ENCODE measurements at regions not wholly inside any gene's neighbourhood (a gene's known extent, or its start where the extent isn't known, plus 50 kb on each side); places are given as distances from the start of the nearest gene placed in this dataset.

DNA sequence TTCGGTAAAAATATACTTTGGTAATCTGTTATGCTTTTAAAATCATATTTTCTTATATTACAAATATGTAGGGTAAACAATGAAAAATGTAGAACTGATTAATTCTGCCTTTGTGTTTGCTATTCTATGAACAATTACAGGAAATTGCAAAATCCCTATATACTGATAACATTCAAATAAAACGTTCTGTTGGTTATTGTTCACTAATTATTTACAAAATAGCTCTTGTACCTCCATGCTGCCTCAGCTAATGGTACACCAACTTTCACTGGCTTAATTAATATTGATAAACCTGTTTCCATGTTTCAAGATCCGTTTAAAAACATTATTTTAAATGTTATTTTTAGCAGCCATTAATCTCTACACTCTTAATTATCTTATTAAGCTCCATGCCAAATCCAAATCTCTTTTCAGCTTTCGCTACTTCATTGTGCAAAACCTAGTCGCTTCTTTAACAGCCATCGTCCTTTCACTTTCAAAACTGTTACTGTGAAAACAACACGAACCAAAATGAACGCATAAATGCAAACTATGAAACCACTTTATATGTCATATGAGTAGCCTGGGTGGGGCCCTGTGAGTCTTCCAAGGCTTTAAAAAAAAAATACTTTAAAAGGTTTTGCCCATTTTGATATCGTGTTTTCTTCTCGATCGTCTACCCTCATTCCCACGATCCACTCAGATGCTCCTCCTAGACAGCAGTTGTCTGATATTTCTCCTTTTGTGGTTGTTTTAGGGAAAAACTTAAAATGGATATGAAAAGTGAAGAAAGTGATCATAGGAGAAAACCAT, 807.1 kb downstream of the USP25 start:
- ATAC-seq (replicated peaks in 1 of 4) (no peak), DNase-seq (no peak)
- no peaks in the 10 kb centered on the region for H3K36me3 ChIP-seq (ENCODE audit: control insufficient read depth in 2 of 2, extremely low read depth in 1 of 2, insufficient read depth in 1 of 2, low read length in 1 of 2)
- Mint-ChIP-seq H3K36me3 (no peaks in the 10 kb centered on the region), H3K9me3 (peaks cover 0 to 9% (median 5%) of the 10 kb centered on the region in 3 donors), H3K4me3 (no peak overlapping the region), H3K4me1 (no peaks in the 10 kb centered on the region), H3K27me3 (no peaks in the 10 kb centered on the region), H3K27ac (no peak overlapping the region)
- POLR2A ChIA-PET = no interaction called here
- H3K27me3 ChIP-seq (replicated peaks in 1 of 2; ENCODE audit: control insufficient read depth in 2 of 2, extremely low read depth in 1 of 2, insufficient read depth in 2 of 2, low read length in 1 of 2) = no peaks in the 10 kb centered on the region
- WGBS (ENCODE audit: insufficient coverage) = 92% methylated on average over 2 of the region's 12 CpGs
- H3K4me1 ChIP-seq (ENCODE audit: control insufficient read depth in 1 of 2, extremely low read depth in 1 of 2, insufficient read depth in 2 of 2, low read length in 2 of 2) = no peaks in the 10 kb centered on the region
- H3K27ac ChIP-seq (ENCODE audit: low read length) = no peak overlapping the region
- H3K4me3 ChIP-seq (ENCODE audit: control insufficient read depth in 1 of 2, extremely low read depth in 1 of 2, low read length in 1 of 2) = no peak overlapping the region
- CTCF ChIA-PET = no interaction called here
- no peaks in the 10 kb centered on the region for H3K9me3 ChIP-seq

DNA sequence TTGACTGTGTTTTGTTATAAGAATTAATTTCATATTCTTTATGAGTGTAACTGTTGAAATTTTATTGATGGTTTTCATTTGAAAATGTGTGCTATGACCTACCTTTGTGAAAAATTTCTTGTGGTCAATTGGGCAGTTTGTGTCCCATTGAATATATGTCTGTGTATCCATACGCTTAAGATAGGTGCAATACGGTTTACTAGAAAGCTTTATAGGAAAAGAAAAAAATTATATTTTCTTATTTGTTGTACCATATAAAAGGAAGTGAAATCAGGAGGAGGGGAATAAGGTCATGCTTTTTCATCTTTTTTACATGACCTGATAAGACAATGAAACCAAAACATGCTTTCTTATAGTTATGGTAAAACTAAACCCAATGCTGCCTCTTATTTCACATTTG, 807.7 kb downstream of the USP25 start:
- ChIA-PET POLR2A (no interaction called here), CTCF (no interaction called here)
- no peaks in the 10 kb centered on the region for H3K4me1 ChIP-seq (ENCODE audit: control insufficient read depth in 1 of 2, extremely low read depth in 1 of 2, insufficient read depth in 2 of 2, low read length in 2 of 2)

DNA sequence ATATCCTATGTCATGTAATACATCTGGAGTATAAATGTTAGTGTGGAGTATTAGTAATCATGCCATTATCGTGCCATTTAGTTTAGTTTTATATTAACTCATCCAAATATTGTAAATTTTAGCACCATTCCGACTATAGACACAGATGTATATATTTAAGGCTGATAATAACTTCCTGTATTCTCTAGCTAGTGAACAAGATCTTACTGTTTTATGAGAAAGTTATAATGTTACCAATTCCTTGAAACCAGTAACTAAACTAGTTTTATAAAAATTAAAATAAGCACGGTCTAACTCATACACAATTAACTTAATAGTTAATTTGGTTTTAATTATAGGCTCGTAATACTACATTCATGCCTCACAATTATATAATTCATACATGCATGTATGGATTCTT, 808.6 kb downstream of the USP25 start:
- POLR2A ChIA-PET = no interaction called here
- no peaks in the 10 kb centered on the region for H3K4me1 ChIP-seq (ENCODE audit: control insufficient read depth in 1 of 2, extremely low read depth in 1 of 2, insufficient read depth in 2 of 2, low read length in 2 of 2)
- H3K9me3 ChIP-seq = no peaks in the 10 kb centered on the region
- no peaks in the 10 kb centered on the region for H3K27me3 ChIP-seq (replicated peaks in 1 of 2; ENCODE audit: control insufficient read depth in 2 of 2, extremely low read depth in 1 of 2, insufficient read depth in 2 of 2, low read length in 1 of 2)
- Mint-ChIP-seq H3K9me3 (peaks cover 0 to 5% (median 5%) of the 10 kb centered on the region in 3 donors), H3K4me3 (no peak overlapping the region), H3K4me1 (no peaks in the 10 kb centered on the region), H3K27me3 (no peaks in the 10 kb centered on the region), H3K36me3 (no peaks in the 10 kb centered on the region), H3K27ac (no peak overlapping the region)
- CTCF ChIA-PET = no interaction called here
- no CpG with 5 or more reads among the region's 4 CpGs for WGBS (ENCODE audit: insufficient coverage)
- no peaks in the 10 kb centered on the region for H3K36me3 ChIP-seq (ENCODE audit: control insufficient read depth in 2 of 2, extremely low read depth in 1 of 2, insufficient read depth in 1 of 2, low read length in 1 of 2)
- ATAC-seq (replicated peaks in 1 of 4) = no peak
- no peak overlapping the region for H3K4me3 ChIP-seq (ENCODE audit: control insufficient read depth in 1 of 2, extremely low read depth in 1 of 2, low read length in 1 of 2)
- no peak overlapping the region for H3K27ac ChIP-seq (ENCODE audit: low read length)
- no peak for DNase-seq

More for the DNA sequence above, 807.7 kb downstream of the USP25 start:
- Histone ChIP-seq H3K27ac (ENCODE audit: low read length) (no peak overlapping the region), H3K9me3 (no peaks in the 10 kb centered on the region), H3K36me3 (ENCODE audit: control insufficient read depth in 2 of 2, extremely low read depth in 1 of 2, insufficient read depth in 1 of 2, low read length in 1 of 2) (no peaks in the 10 kb centered on the region), H3K4me3 (ENCODE audit: control insufficient read depth in 1 of 2, extremely low read depth in 1 of 2, low read length in 1 of 2) (no peak overlapping the region), H3K27me3 (replicated peaks in 1 of 2; ENCODE audit: control insufficient read depth in 2 of 2, extremely low read depth in 1 of 2, insufficient read depth in 2 of 2, low read length in 1 of 2) (no peaks in the 10 kb centered on the region)
- no peak overlapping the region for H3K4me3 Mint-ChIP-seq
- no peaks in the 10 kb centered on the region for H3K27me3 Mint-ChIP-seq
- peaks cover 0 to 9% (median 5%) of the 10 kb centered on the region in 3 donors for H3K9me3 Mint-ChIP-seq
- no peak overlapping the region for H3K27ac Mint-ChIP-seq
- DNase-seq (no peak), ATAC-seq (replicated peaks in 1 of 4) (no peak)
- no peaks in the 10 kb centered on the region for H3K4me1 Mint-ChIP-seq
- no CpG with 5 or more reads among the region's 2 CpGs for WGBS (ENCODE audit: insufficient coverage)
- H3K36me3 Mint-ChIP-seq = no peaks in the 10 kb centered on the region

DNA sequence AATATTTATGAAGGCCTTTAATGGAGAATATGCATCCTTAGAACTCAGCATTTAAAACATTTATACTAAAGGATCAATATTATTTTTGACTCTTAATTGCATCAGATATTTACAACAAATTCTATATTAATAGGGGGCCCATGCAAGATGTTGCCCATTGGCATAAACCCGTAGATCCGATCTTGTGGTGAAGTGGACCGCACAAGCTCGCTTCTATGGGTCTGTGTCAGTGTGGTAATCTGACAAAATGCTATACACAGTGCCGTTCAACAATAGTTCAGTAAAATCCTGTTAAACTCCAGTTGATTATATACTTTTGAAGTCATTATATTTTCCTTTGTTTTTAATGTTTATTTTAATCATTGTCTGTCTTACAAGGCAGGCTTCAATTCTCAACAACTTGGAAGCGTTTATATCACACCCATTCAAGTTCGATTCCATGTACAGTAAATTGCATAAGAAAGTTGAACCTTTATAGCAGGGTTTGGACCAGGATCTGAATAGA, 809.2 kb downstream of the USP25 start:
- DNase-seq (no peak), ATAC-seq (replicated peaks in 1 of 4) (no peak)
- Histone ChIP-seq H3K4me1 (ENCODE audit: control insufficient read depth in 1 of 2, extremely low read depth in 1 of 2, insufficient read depth in 2 of 2, low read length in 2 of 2) (no peaks in the 10 kb centered on the region), H3K27ac (ENCODE audit: low read length) (no peak overlapping the region), H3K4me3 (ENCODE audit: control insufficient read depth in 1 of 2, extremely low read depth in 1 of 2, low read length in 1 of 2) (no peak overlapping the region), H3K27me3 (replicated peaks in 1 of 2; ENCODE audit: control insufficient read depth in 2 of 2, extremely low read depth in 1 of 2, insufficient read depth in 2 of 2, low read length in 1 of 2) (no peaks in the 10 kb centered on the region), H3K36me3 (ENCODE audit: control insufficient read depth in 2 of 2, extremely low read depth in 1 of 2, insufficient read depth in 1 of 2, low read length in 1 of 2) (no peaks in the 10 kb centered on the region), H3K9me3 (no peaks in the 10 kb centered on the region)
- H3K4me3 Mint-ChIP-seq = no peak overlapping the region
- H3K36me3 Mint-ChIP-seq = no peaks in the 10 kb centered on the region
- no peaks in the 10 kb centered on the region for H3K4me1 Mint-ChIP-seq
- H3K27me3 Mint-ChIP-seq = no peaks in the 10 kb centered on the region
- 100% methylated on average over 4 of the region's 7 CpGs for WGBS (ENCODE audit: insufficient coverage)
- no peak overlapping the region for H3K27ac Mint-ChIP-seq
- POLR2A ChIA-PET = no interaction called here
- H3K9me3 Mint-ChIP-seq = peaks cover 0 to 5% (median 5%) of the 10 kb centered on the region in 3 donors
- CTCF ChIA-PET = no interaction called here

DNA sequence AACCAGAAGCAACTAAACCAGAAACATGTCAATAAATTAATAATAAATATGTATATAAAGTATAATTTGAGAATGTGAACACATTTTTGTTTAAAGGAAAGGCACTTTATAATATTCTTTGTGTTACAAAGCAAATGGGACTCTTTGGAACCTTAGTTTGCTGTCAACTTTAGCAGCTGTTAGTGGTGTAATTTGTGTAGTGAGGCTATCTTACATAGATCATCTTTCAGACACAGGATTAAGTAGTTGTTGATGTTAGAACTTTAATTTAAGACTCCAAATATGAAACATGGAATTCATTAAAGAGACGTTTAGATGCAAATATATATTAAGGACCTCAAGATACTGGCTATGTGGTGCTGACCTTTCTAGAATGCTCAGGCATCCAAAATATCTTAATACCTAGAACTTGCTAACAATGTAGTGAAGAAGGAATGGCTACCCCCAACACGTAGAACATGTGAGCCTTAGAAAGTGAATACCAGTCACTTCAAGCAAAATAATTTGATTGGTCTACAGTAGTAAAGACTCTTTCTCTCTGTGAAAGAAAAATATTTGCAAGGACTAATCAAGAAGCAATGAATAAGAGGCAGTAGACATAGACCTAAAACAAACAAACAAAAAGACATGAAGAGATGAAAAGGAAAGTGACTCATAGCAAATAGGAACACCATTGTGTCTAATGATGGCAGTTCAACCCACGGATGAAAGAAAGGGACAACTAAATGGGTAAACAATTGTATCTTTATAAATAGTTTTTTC, 811.4 kb downstream of the USP25 start:
- no peaks in the 10 kb centered on the region for H3K27me3 Mint-ChIP-seq
- Histone ChIP-seq H3K9me3 (no peaks in the 10 kb centered on the region), H3K36me3 (ENCODE audit: control insufficient read depth in 2 of 2, extremely low read depth in 1 of 2, insufficient read depth in 1 of 2, low read length in 1 of 2) (no peaks in the 10 kb centered on the region), H3K27ac (ENCODE audit: low read length) (no peak overlapping the region), H3K4me3 (ENCODE audit: control insufficient read depth in 1 of 2, extremely low read depth in 1 of 2, low read length in 1 of 2) (no peak overlapping the region), H3K4me1 (ENCODE audit: control insufficient read depth in 1 of 2, extremely low read depth in 1 of 2, insufficient read depth in 2 of 2, low read length in 2 of 2) (no peaks in the 10 kb centered on the region), H3K27me3 (replicated peaks in 1 of 2; ENCODE audit: control insufficient read depth in 2 of 2, extremely low read depth in 1 of 2, insufficient read depth in 2 of 2, low read length in 1 of 2) (no peaks in the 10 kb centered on the region)
- no peak for DNase-seq
- ChIA-PET CTCF (no interaction called here), POLR2A (no interaction called here)
- no CpG with 5 or more reads among the region's 3 CpGs for WGBS (ENCODE audit: insufficient coverage)
- H3K9me3 Mint-ChIP-seq = peaks cover 2 to 5% (median 5%) of the 10 kb centered on the region in 3 donors
- no peaks in the 10 kb centered on the region for H3K4me1 Mint-ChIP-seq
- ATAC-seq (replicated peaks in 1 of 4) = no peak
- H3K27ac Mint-ChIP-seq = no peak overlapping the region
- no peaks in the 10 kb centered on the region for H3K36me3 Mint-ChIP-seq
- no peak overlapping the region for H3K4me3 Mint-ChIP-seq

DNA sequence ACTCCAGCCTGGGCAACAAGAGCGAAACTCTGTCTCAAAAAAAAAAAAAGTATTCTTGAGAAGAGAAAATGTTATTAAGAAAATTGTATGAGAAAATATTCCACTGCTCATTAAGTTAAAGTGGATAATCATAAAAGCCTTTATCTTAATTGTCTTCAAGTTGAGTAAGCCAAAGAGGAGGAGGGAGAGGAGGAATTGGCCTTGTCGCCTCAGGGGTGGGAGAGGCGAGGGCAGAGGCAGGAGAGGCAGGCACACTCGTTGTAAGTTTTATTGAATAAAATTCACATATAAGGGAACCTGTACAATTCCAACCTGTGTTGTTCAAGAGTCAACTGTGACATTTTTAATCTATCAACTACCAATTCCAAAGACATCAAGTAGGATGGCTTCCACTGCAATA, 820.3 kb downstream of the USP25 start:
- peaks cover 0 to 4% (median 2%) of the 10 kb centered on the region in 3 donors for H3K9me3 Mint-ChIP-seq
- H3K27me3 ChIP-seq (replicated peaks in 1 of 2; ENCODE audit: control insufficient read depth in 2 of 2, extremely low read depth in 1 of 2, insufficient read depth in 2 of 2, low read length in 1 of 2) = no peaks in the 10 kb centered on the region
- no peaks in the 10 kb centered on the region for H3K36me3 ChIP-seq (ENCODE audit: control insufficient read depth in 2 of 2, extremely low read depth in 1 of 2, insufficient read depth in 1 of 2, low read length in 1 of 2)
- no peaks in the 10 kb centered on the region for H3K27me3 Mint-ChIP-seq
- no peak overlapping the region for H3K4me3 Mint-ChIP-seq
- no peak overlapping the region for H3K27ac Mint-ChIP-seq
- no peaks in the 10 kb centered on the region for H3K4me1 Mint-ChIP-seq
- POLR2A ChIA-PET = no interaction called here
- no peaks in the 10 kb centered on the region for H3K36me3 Mint-ChIP-seq
- H3K4me1 ChIP-seq (ENCODE audit: control insufficient read depth in 1 of 2, extremely low read depth in 1 of 2, insufficient read depth in 2 of 2, low read length in 2 of 2) = no peaks in the 10 kb centered on the region
- no peak overlapping the region for H3K4me3 ChIP-seq (ENCODE audit: control insufficient read depth in 1 of 2, extremely low read depth in 1 of 2, low read length in 1 of 2)
- no peak for ATAC-seq (replicated peaks in 1 of 4)
- WGBS (ENCODE audit: insufficient coverage) = no CpG with 5 or more reads among the region's 4 CpGs
- CTCF ChIA-PET = no interaction called here
- H3K27ac ChIP-seq (ENCODE audit: low read length) = no peak overlapping the region
- no peak for DNase-seq
- no peaks in the 10 kb centered on the region for H3K9me3 ChIP-seq

Measured in T-cell (primary cell).